Natural killer cell treated with Interleukin-12 subunit alpha and Interleukin-12 subunit beta and Interleukin-15 and Interleukin-18, amount 100 ng/mL, for 72 hours (primary cell): ENCODE measurements at regions not wholly inside any gene's neighbourhood (a gene's known extent, or its start where the extent isn't known, plus 50 kb on each side); places are given as distances from the start of the nearest gene placed in this dataset.

Experiments
- ATAC-seq, 2 donors: fragments of 150-1000 bp; cut with Tn5 transposase in 1 of 2; sonication (Bioruptor Pico), chemical (Tn5 transposase) in 1 of 2; 2 replicates each; pipeline ENCODE4 v1.10.0; 2021
- DNase-seq: peaks from one replicate; pipeline ENCODE4 v3.0.0; 2022; ENCODE audit warnings: low spot score
- H3K27ac Mint-ChIP-seq, 2 donors: 1 replicate in 1 of 2; 2 replicates in 1 of 2; pipeline ENCODE4 v1.8.0; 2022; ENCODE audit warnings: mixed read lengths in 2 of 2, mild to moderate bottlenecking in 1 of 2, moderate library complexity in 1 of 2
- H3K27me3 Mint-ChIP-seq, 2 donors: 1 replicate in 1 of 2; 2 replicates in 1 of 2; pipeline ENCODE4 v1.8.0; 2022; ENCODE audit warnings: mixed read lengths in 2 of 2
- H3K36me3 Mint-ChIP-seq: one replicate; pipeline ENCODE4 v1.8.0; 2022; ENCODE audit warnings: mixed read lengths
- H3K4me1 Mint-ChIP-seq, 2 donors: 1 replicate in 1 of 2; 2 replicates in 1 of 2; pipeline ENCODE4 v1.8.0; 2022; ENCODE audit warnings: low read depth in 2 of 2, mixed read lengths in 2 of 2, mild to moderate bottlenecking in 1 of 2
- H3K4me3 Mint-ChIP-seq: one replicate; pipeline ENCODE4 v1.8.0; 2022; ENCODE audit warnings: mixed read lengths
- H3K9me3 Mint-ChIP-seq: 2 replicates; pipeline ENCODE4 v1.8.0; 2022; ENCODE audit warnings: mixed read lengths

DNA sequence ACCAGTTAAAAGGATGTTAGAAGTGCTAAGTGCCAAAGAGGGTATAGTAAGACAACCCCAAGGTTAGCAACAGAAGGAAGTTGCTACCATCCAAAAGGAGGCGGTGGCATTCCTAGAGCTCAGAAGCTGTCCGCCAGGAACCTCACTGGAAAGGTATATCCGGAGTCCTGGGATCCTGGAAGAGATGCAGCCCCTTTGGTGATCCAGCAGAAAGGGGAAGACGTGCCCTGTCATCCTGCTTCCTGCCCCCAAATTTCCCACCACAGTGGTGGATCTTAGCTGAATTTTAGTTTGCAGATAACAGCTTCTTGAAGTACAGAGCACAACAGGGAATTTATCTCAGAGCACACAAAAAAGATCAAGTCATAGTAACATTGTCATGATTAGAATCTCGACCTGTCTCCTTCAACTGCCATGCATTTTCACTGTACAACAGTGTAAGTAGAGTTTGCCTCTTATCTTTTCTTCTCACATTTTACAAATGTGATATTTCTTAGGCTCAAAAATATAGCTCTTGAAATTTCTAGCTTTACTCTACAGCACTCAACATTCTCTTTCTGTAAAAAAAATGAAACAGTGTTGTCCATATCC is 526.3 kb downstream of the SOX5 start:
- ATAC-seq (no peak), DNase-seq (no peak)
- H3K9me3 Mint-ChIP-seq = peaks cover 18% of the 10 kb centered on the region
- H3K27ac Mint-ChIP-seq = no peak overlapping the region
- no peak overlapping the region for H3K4me3 Mint-ChIP-seq
- H3K36me3 Mint-ChIP-seq = no peaks in the 10 kb centered on the region
- H3K4me1 Mint-ChIP-seq = no peaks in the 10 kb centered on the region
- no peaks in the 10 kb centered on the region for H3K27me3 Mint-ChIP-seq

DNA sequence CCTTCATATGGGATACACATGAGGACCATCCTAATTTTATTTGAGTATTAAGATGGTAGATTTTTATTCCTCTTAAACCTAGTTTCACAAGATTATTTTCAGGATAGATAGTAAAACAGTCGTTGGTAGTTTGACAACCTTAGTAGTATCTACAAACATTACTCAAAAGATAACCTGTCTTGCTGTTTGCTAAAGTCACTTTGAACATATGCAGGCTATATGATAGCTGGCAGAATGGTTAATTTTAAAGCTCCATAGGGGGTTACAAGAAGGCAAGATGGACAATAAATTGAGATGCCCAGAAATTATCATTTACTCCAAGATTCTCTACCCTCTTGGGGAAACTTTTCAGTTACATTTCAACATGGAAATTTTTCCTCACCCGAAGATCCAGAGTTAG is 525.7 kb downstream of the SOX5 start:
- Mint-ChIP-seq H3K4me3 (no peak overlapping the region), H3K36me3 (no peaks in the 10 kb centered on the region), H3K4me1 (no peaks in the 10 kb centered on the region), H3K27me3 (no peaks in the 10 kb centered on the region), H3K9me3 (peaks cover 15% of the 10 kb centered on the region), H3K27ac (no peak overlapping the region)
- ATAC-seq (no peak), DNase-seq (no peak)

GRCh38 chr12:23424685-23425084 is 524.8 kb downstream of the SOX5 start:
- no peaks in the 10 kb centered on the region for H3K36me3 Mint-ChIP-seq
- no peaks in the 10 kb centered on the region for H3K27me3 Mint-ChIP-seq
- peaks cover 12% of the 10 kb centered on the region for H3K9me3 Mint-ChIP-seq
- no peak for DNase-seq
- H3K4me3 Mint-ChIP-seq = no peak overlapping the region
- no peak for ATAC-seq
- no peak overlapping the region for H3K27ac Mint-ChIP-seq
- H3K4me1 Mint-ChIP-seq = no peaks in the 10 kb centered on the region

- ATAC-seq = no peak
- DNase-seq = no peak
- H3K27me3 Mint-ChIP-seq = no peaks in the 10 kb centered on the region
- H3K4me3 Mint-ChIP-seq = no peak overlapping the region
- H3K27ac Mint-ChIP-seq = no peak overlapping the region
- no peaks in the 10 kb centered on the region for H3K36me3 Mint-ChIP-seq
- H3K4me1 Mint-ChIP-seq = no peaks in the 10 kb centered on the region
- H3K9me3 Mint-ChIP-seq = peaks cover 12% of the 10 kb centered on the region
These were observed 523.1 kb downstream of the SOX5 start for GRCh38 chr12:23426328-23426727.

GRCh38 chr12:23428758-23429157 is 520.7 kb downstream of the SOX5 start:
- ATAC-seq = no peak
- Mint-ChIP-seq H3K4me3 (no peak overlapping the region), H3K9me3 (peaks cover 14% of the 10 kb centered on the region), H3K27ac (no peak overlapping the region), H3K36me3 (no peaks in the 10 kb centered on the region), H3K4me1 (no peaks in the 10 kb centered on the region), H3K27me3 (no peaks in the 10 kb centered on the region)
- DNase-seq = no peak

GRCh38 chr12:23431006-23431405 is 518.5 kb downstream of the SOX5 start:
- Mint-ChIP-seq H3K27ac (no peak overlapping the region), H3K9me3 (peaks cover 21% of the 10 kb centered on the region), H3K4me3 (no peak overlapping the region), H3K27me3 (no peaks in the 10 kb centered on the region), H3K36me3 (peaks cover 5% of the 10 kb centered on the region), H3K4me1 (no peaks in the 10 kb centered on the region)
- DNase-seq (no peak), ATAC-seq (no peak)

GRCh38 chr12:23433121-23433520 is 516.3 kb downstream of the SOX5 start:
- peaks cover 5% of the 10 kb centered on the region for H3K36me3 Mint-ChIP-seq
- no peak for ATAC-seq
- no peak for DNase-seq
- no peaks in the 10 kb centered on the region for H3K27me3 Mint-ChIP-seq
- H3K4me1 Mint-ChIP-seq = no peaks in the 10 kb centered on the region
- no peak overlapping the region for H3K4me3 Mint-ChIP-seq
- H3K9me3 Mint-ChIP-seq = peaks cover 13% of the 10 kb centered on the region
- no peak overlapping the region for H3K27ac Mint-ChIP-seq

DNA sequence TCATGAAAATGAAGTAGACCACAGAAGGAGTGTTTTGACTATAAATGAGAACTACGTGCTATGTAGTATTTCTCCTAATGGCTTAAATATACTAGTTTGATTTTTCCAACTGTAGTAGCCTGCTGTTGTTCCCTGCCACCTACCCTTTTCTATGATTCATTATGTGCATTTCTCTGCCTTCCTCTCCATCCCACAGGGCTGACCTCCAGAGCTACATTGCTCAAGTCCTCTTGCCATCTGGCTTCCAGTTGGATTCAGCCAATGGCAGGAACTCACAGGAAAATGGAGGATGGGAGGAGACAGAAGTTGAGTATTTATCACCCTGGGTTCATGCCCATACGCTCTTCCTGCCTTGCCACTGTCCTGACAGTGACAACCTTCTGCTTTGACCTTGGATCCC is 515.3 kb downstream of the SOX5 start:
- DNase-seq = no peak
- H3K36me3 Mint-ChIP-seq = peaks cover 5% of the 10 kb centered on the region
- peaks cover 16% of the 10 kb centered on the region for H3K9me3 Mint-ChIP-seq
- no peaks in the 10 kb centered on the region for H3K4me1 Mint-ChIP-seq
- no peak overlapping the region for H3K27ac Mint-ChIP-seq
- no peak overlapping the region for H3K4me3 Mint-ChIP-seq
- ATAC-seq = no peak
- no peaks in the 10 kb centered on the region for H3K27me3 Mint-ChIP-seq

- Mint-ChIP-seq H3K9me3 (peaks cover 4% of the 10 kb centered on the region), H3K36me3 (no peaks in the 10 kb centered on the region), H3K4me3 (no peak overlapping the region), H3K27me3 (no peaks in the 10 kb centered on the region), H3K4me1 (no peaks in the 10 kb centered on the region), H3K27ac (no peak overlapping the region)
- DNase-seq (no peak), ATAC-seq (no peak)
These were observed 502.7 kb downstream of the SOX5 start for GRCh38 chr12:23446746-23447145.

GRCh38 chr12:23450810-23451209 is 498.7 kb downstream of the SOX5 start:
- peaks cover 5% of the 10 kb centered on the region for H3K9me3 Mint-ChIP-seq
- H3K27ac Mint-ChIP-seq = no peak overlapping the region
- no peak overlapping the region for H3K4me3 Mint-ChIP-seq
- H3K27me3 Mint-ChIP-seq = no peaks in the 10 kb centered on the region
- H3K4me1 Mint-ChIP-seq = no peaks in the 10 kb centered on the region
- ATAC-seq (no peak), DNase-seq (no peak)
- H3K36me3 Mint-ChIP-seq = no peaks in the 10 kb centered on the region

GRCh38 chr12:23455283-23455682 is 494.2 kb downstream of the SOX5 start:
- Mint-ChIP-seq H3K4me1 (no peaks in the 10 kb centered on the region), H3K36me3 (no peaks in the 10 kb centered on the region), H3K4me3 (no peak overlapping the region), H3K27ac (no peak overlapping the region), H3K9me3 (peaks cover 12% of the 10 kb centered on the region), H3K27me3 (no peaks in the 10 kb centered on the region)
- no peak for ATAC-seq
- no peak for DNase-seq

DNA sequence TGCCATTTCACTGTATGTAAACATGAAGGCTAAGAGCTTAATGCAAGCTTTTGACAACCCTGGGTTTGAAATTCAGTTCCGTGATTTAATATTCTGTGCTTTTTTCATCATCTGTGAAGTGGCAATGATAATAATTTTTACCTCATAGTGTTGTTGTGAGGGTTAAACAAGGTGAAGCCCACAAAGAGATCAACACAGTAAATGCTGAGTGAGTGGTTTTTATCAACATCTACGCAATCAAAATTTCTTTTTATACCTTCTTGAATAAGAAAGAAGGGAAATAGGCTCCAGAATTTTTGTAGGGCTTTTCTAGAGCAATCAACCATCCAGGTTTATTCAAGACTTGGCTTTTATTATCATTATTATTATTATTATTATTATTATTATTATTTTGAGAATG is 490.8 kb downstream of the SOX5 start:
- Mint-ChIP-seq H3K4me1 (no peaks in the 10 kb centered on the region), H3K27ac (no peak overlapping the region), H3K27me3 (no peaks in the 10 kb centered on the region), H3K9me3 (peaks cover 16% of the 10 kb centered on the region), H3K4me3 (no peak overlapping the region), H3K36me3 (no peaks in the 10 kb centered on the region)
- DNase-seq (no peak), ATAC-seq (no peak)

DNA sequence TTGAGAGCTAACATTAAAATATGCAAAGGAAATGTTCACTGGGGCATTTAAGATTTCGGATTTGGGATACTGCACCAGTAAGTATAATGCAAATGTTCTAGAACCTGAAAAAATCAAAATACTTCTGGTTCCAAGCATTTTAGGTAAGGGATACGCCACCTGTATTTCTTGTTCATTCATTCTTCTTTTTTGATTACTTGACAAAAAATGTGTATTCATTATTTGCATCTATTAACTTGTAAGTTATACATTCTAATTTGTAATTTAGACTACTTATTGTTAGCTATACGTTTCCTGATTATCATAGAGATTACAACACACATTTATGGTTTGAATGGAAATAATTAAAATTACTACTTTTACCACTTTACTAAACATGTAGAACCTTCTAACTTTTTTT is 486.9 kb downstream of the SOX5 start:
- Mint-ChIP-seq H3K4me1 (no peaks in the 10 kb centered on the region), H3K4me3 (no peak overlapping the region), H3K27me3 (no peaks in the 10 kb centered on the region), H3K36me3 (peaks cover 10% of the 10 kb centered on the region), H3K9me3 (peaks cover 30% of the 10 kb centered on the region), H3K27ac (no peak overlapping the region)
- no peak for ATAC-seq
- DNase-seq = no peak

GRCh38 chr12:23463172-23463571 is 486.3 kb downstream of the SOX5 start:
- Mint-ChIP-seq H3K27me3 (no peaks in the 10 kb centered on the region), H3K9me3 (peaks cover 27% of the 10 kb centered on the region), H3K4me3 (no peak overlapping the region), H3K4me1 (no peaks in the 10 kb centered on the region), H3K36me3 (peaks cover 10% of the 10 kb centered on the region), H3K27ac (no peak overlapping the region)
- no peak for DNase-seq
- ATAC-seq = no peak

DNA sequence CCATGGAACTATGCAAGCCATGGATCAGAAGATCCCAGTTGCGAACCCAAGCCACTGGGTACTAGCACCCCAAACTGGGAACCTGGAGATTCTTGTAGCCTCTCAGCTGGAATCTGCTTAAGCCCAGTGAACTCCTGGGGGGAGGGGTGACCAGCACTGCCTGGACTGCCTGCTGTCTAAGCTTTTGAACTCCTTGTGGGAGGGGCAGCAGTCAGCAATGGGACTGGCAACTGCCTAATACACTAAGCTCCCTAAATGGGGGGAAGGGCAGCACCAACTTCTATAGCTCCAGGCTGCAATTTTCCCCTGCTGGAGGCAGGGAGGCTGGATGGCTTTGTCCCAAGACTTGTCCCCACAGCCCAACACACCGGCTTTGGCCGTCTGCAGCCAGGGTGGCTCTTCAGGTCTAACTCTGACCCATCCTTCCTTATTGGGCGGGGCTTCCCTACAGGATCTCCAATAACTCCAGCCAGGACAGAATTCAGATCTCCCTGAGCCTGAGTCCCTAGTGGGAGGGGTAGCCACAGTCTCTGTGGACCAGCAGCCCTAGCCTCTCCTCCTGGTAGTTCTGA is 485.1 kb downstream of the SOX5 start:
- Mint-ChIP-seq H3K36me3 (peaks cover 10% of the 10 kb centered on the region), H3K27ac (no peak overlapping the region), H3K27me3 (no peaks in the 10 kb centered on the region), H3K4me3 (no peak overlapping the region), H3K9me3 (peaks cover 31% of the 10 kb centered on the region), H3K4me1 (no peaks in the 10 kb centered on the region)
- DNase-seq (no peak), ATAC-seq (no peak)
